GM21381 (cell line): ENCODE measurements at regions not wholly inside any gene's neighbourhood (a gene's known extent, or its start where the extent isn't known, plus 50 kb on each side); places are given as distances from the start of the nearest gene placed in this dataset.

Experiments used
- ATAC-seq: cut with Tn5 transposase; IDR thresholded peaks from one replicate; pipeline ENCODE4 v1.9.1; 2021; ENCODE audit warnings: mild to moderate bottlenecking, moderate library complexity; ENCODE audit not compliant: unreplicated experiment

DNA sequence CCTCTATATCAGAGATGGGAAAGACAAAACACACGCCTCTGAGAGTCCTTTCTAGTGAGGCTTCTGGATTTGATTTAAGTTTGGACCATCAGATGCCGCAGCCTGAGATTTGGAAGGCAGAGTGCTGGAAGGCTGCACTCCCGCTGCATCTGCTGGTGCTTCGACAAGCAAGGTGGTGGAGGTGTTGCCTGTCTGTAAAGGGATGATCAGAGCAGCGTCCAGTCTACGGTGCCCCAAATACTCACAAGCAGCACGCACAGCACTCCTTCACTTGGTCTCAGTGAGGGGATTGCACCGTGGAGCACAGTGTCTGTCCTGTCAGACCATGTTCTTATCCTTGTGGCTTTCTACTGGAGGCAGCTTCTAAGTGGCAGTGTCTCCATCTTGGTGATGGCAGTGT, 221.4 kb downstream of the GADD45G start:
- ATAC-seq: no peak

DNA sequence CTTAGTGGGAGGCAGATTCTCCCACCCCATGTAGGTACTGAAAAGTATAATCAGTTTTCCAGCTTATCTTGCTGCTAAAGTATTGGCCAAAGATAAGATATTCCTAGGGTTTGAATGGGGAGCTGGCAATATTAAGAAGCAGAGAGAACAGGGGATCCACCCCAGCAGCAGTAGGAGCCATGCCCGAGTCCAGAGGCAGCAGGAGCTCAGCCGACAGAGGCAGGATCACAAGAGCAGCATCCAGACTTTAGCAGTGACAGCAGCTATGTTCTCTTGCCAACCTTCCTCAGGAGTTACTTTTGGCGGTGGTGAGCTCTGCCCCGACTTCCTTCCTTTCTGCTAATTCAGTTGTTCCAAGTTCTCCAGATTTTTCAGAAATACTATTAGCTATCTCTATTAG, 224.5 kb downstream of the GADD45G start:
- ATAC-seq: no peak

DNA sequence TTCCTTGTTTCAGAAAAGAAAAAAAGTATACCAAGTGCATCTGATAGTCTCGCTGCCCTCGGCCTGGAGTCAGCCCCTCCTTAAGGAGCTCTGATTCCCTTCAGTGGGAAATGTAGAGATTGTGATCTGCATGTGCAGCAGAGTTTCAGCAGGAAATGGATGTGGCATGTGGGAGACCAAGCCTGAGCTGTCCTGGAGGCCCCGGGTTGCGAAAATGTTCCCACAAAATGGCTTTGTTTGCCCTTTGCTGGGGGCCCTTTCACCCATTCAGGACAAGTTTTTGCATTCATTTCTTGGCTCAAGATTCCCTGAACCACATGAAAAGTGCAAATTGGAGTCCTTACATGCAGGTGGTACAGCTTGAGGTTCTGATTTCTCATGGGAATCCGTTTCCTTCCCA, 230.9 kb downstream of the GADD45G start:
- no peak for ATAC-seq

DNA sequence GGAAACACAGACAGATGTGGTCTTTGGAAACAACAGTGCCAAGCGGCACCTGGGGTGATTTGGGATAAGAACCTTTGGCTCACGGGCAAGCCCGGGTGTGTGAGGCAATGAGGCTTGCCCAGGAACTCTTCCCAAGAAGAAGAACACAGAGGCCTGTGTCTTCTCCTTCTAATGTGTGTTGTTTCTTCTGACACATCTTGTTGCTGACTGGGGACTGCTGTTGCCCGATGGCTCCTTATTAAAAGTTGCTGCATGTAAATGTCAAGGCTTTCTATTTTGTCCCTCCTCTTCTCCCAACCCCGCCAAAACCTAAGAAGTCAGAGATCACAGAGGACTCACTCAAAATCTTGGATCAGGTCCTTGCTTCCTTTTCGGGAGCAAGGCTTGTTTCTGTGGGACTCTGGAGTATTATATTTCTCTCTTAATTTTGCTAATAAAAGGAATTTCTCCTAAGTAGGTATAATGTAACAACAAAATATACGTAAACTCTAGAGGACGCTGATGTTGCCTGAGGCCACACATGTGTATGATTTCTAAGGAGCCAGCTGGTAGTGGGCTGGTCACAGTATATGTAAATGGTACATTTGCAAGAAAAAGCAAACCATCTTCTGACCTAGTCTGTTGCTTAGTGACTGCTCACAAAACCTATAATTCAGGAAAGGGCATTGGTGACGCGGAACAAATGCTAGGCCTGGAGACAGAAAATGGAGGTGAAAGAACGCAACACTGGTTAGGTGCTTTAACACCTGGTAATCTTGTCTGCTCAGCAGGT, 232.5 kb downstream of the GADD45G start:
- ATAC-seq: no peak

DNA sequence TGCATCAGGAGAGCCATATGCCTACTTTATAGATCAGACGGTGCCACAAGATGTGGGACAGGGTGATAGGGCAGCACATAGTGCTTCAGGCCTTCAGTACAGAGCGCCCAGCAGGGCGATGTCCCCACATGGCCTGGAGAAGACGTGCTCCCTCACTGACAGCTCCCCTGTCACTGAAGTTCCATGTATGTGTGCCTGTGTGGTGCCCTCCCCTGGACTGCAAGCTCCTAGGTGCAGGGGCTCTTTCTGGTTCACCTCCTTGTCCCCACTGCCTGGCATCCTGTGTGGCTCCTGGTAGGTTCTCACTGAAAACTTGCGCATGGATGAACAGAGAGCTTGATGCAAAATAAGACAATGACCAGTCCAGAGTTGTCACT, 233.1 kb downstream of the GADD45G start:
- no peak for ATAC-seq

DNA sequence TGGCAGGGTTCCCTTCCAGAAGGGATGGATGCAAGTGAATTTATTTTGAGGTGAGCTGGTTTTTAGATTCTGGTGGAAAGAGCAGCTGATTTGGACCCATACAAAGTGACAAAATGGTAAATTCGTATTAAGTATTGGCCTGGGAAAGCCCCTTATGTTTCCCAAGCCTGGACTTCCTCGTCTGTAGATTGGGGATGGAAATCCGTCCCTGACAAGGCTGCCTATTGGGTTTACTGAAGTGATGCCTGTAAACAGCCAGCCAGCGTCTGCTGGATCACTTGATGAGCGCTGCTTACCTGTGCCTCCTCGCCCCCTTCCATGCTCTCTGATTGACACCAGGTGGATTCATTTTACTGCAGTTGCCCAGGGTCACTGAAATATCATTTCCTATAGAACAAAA, 233.8 kb downstream of the GADD45G start:
- ATAC-seq: no peak

DNA sequence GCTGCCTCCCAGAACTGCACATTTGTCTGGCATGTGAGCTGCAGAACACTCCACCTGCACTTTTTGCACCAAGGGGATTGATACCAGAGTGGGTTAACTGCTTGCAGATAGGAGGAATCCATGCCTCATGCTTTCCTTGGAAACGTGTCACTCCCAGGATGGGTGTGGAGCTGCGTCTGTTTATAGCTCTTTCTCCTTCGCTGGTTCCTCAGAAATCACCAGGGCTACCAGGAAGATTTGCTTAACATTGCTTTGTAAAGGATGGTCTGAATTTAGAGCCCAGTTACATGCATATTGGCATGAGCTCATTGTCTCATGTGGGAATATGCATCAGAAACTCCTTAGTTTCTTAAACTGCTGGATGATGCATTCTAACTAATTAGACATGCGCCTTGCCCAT, 234.6 kb downstream of the GADD45G start:
- ATAC-seq: no peak

DNA sequence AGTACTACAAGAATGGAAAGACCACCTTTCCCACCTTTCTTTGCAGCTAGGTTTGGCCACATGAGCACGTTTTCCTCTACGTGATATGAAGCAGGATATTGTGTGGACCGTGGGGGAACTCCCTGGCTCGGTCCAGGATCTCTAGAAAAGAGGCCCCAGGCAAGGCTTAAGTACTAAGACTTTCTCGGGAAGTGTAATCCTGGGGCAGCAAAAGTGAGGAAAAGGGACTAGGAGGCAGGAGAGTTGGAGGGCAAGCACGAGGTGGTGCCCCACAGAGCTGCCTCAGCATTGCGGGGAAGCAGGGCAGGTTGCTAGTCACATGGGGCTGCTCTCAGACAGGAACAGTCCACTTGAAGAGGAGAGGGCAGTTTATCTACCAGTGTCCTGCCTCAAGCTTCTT, 235.1 kb downstream of the GADD45G start:
- ATAC-seq: no peak

DNA sequence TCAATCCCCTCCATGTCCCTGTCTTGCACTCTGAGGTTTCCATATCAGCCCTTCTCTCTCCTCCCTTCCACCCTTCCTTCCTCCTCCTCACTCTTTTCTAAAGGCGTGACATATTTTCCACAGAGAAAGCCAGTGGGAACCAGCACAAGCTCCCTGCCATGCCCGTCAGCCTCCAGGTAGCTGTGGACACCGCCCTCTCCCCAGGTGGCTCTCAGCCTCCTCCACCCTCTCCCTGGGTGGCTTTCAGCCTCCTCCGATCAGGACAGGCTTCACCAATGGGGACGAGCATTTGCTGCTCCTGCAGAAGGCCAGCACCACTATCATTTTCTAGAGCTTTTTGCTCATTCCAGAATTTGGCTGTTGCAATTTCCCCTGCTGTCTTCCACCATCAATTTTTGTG, 236.6 kb downstream of the GADD45G start:
- no peak for ATAC-seq

DNA sequence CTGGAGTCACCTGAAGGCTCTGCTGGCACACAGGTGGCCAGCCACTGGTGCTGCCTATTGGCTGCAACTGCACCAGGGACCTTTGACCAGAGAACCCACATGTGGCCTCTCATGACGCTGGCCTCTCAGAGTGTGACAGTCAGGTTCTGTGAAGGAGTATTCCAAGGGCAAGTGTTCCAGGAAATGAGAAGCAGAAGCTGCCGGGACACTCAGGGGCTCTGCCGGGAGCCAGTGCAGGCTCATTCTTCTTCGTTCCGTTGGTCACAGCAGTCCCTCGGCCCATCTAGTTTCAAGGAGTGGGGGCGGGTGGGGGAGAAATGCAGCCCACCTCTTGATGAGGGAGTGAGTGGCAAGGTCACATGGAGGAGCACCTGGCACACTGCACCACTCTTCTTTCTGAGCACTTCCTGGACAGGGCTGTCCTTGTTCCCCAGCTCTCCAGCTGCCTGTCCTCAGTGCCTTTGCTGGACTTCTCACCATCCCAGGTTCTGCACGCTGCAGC, 237.5 kb downstream of the GADD45G start:
- no peak for ATAC-seq

DNA sequence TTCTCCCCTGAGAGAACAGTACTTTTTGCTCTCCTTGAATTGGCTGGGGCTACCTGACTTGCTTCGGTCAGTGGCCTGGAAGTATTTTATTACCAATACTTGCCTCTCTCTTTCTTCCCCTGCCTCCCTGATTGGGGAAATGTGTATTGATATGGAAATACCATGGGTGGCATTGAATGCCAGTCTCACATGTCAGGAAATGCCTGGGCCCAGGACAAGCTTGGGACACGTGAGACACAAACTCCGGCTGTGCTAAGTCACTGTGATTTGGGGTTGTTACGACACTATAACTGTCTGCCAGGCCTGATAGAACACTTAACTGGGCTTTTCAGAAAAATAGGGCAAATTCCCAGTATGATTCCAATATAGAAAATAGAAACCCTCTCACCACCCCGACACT, 238.3 kb downstream of the GADD45G start:
- no peak for ATAC-seq

DNA sequence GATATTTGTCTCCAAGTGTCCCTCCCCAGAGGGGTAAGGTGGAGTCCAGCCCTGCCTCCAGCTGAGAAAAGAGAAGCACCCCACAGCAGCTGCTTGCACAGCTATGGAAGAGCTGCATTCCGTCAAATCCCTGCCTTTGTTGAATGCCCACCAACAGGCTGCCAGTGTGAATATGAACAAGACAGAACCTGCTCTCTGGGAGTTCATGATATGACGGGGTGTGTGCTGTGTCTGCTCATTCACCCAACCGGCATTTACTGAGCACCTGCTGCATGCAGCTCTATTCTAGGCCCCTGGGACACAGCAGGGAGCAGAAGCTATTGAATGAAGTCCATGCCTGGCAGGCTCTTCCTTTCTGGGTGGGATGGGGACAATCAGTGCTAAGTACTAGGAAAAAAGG, 238.8 kb downstream of the GADD45G start:
- ATAC-seq: no peak

DNA sequence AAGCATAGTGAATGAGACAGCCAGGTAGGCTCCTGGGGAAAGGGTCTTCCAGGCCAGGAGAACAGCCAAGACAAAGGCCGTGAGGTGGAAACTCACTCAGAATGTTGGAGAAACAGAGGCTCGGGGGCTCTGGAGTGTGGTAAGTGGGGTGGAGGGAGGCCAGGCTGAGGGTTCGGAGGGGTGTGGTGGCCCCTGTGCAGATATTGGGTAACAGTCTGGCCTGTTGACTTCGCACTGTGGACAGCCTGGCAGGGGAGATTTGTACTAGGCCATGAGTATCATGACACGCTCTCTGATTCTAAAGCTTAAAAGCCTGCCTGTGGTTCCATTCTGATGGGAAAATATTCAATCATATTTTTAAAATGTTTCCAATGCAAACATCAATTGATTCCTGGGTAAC, 239.3 kb downstream of the GADD45G start:
- no peak for ATAC-seq

DNA sequence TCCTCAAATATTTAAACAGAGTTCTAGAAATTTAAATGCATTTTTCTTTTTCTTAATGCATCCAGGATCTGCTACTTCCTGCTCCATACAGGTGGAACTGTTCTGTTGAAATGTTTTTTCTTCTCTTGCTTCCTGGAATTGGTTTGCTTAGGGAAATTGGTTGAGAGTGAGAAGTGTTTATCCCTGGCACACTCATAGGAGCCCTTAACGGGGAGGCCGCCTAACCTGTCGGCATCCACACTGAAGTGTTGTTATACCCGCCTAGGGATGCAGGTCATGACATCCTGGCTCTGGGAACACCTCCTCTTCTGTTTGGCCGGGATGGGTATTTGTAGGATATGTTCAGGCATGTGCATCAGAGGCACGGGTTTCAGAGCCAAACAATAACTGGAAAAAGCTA, 239.7 kb downstream of the GADD45G start:
- no peak for ATAC-seq

DNA sequence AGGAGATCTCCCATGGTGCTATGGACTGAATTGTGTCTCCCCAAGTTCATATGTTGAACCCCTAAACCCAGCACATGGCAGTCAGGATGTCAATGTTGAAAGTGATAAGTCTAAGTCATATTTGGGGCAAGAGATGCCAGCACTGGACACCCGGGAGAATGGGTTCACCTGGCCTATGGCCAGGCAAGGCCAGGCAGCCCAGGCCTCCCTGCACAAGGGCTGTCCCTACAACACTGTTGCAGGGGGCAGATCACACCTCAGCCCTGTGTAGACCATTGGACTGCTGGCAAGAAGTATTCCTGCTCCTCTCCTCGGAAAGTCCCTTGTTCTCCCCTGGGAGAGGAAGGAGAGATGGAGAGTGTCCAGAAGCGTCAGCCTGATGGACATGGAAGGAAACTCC, 240.5 kb downstream of the GADD45G start:
- ATAC-seq: no peak

DNA sequence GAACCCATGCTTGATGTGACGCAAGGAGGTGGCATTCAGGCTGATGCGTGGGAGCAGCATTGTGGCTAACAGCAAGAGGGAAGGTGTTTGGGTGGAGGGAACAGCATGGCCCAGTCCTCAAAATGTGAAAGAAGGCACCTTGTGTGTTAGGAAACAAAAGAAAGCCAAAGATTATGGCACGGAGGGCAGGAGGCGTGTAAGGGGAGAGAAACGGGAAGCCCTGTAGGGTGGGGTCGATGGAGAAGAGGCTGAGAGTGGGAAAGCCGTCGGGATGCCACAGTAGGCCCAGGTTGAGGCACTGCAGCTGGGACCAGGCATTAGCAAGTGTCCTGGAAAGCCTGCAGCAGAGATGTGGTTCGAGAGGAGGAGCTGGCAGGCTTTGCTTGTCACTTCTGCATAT, 241.1 kb downstream of the GADD45G start:
- ATAC-seq: no peak

DNA sequence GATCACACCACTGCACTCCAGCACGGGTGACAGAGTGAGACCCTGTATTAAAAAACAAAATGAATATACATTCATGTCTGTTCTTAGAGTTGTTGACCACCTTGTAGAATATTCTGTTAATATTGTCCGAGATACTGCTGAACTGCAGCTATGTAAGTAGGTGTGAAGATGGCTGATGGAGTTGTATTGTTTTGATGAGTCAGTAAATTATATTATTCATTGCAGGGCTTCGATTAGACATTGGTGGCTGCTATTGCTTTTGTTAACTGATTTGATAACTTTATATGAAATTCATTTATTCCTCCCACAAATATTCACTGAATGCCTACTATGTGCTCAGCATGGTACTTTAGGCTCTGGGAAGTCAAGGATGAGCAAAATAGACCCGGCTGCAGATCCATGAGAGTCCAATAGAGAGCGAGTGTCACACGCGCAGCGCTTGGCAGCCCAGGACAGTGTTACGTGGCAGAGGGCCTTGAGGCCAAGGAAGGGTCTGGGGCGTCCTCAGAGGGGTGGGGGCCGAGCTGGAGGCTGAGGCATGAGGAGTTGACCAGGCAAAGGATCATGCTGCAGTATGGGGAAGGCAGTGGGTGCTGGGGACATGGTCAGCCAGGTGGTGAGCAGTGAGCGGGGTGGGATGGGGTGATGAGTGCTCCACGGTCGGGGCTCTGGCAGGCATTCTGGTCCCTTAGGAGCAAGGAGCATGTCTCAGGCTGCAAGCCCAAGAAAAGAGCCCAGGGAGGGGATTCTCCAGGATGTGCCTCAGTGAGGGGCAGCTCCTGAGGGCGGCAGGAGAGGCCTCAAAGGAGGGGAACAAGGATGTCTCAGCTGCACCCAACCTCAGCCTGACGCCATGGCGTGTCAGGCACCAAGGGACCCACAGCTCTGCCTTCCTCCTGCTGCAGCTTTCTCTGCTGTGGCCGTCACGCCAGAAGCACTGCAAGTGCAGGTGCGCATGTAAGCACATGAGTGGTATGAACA, 243.5 kb downstream of the GADD45G start:
- ATAC-seq: no peak

DNA sequence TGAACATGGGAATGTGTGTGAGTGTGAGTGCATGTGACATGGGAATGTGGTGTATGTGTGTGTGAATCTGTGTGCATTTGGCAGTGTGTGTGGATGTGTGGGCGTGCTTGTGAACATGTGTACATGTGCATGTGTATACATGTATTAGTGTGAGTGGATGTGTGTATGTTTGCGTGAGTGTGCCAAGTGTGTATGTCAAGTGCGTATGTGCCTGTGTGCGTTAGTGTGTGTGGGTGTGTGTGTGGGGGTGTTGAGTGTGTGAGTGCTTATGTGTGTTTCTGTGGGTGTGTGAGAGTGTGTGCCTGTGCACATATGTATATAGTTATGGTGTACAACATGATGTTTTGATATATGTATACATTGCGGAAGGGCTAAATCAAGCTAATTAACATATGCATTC, 244.3 kb downstream of the GADD45G start:
- no peak for ATAC-seq

DNA sequence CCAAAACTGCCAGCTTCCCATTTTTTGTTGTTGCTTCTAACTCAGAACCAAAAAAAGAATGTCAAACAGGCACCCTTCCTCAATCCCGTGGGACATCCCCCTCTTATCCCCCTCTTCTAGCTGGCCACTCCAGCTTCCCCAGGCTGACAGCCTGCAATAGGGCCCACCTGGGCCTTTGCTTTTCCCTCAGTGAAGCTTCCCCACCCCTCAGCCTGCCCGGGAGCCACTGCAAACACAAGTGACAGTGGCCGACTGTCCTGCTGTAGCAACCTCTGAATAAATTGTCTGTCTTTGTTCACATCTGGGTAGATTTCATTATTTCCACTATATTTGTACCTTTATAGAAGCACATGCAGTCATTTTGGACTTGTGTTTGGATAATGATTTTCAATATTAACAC, 245.3 kb downstream of the GADD45G start:
- no peak for ATAC-seq

DNA sequence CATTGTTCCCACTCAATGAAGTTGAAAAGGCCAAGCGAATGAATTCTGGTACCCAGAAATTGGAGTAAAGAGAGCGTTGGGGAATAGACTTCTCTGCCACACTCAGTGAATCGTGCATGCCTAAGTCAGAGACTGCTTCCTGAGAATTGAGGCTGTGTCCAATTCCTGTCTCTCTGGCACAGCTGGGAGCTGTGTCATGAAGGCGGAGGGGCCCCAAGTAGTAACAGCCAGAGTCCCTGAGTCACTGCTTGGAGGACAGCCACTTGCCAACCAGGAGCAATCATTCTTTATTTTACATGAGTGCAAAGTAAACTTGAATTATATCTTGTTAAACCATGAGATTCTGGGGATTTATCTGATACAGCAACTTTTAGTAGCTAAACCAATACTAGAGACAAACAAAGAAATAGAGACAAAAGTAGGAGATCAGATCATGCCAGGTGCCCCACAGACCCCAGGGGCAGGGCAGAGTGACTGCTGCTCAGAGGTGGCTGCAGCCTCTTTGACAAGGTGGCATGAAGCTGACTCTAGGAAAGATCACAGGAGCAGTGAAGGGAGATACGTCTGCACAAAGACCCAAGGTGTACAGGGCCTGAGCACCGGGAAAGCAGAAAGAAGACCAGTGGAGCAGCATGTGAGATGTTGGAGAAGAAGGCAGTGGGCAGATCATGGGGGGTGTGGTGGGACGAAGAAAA, 246.0 kb downstream of the GADD45G start:
- ATAC-seq: no peak

DNA sequence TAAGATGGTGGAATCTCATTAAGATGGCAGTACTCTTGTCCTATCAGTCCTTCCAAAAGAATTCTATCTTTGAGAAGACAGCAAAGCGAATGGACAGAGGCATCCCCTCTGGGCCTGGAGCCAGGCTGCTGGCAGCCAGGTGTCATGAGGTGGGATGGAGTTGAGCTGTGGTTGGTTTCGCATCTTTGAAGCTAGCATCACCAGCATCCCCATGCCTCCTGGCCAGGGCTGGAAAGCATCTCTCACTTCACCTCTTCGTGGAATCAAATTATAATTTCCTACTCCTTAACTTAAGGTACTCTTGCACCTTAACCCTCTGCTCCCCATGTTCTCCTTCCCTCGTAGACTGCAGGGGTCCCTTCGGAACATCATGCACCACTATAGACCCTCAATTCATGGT, 248.3 kb downstream of the GADD45G start:
- ATAC-seq: no peak
